ENCODE measurements at regions not wholly inside any gene's neighbourhood (a gene's known extent, or its start where the extent isn't known, plus 50 kb on each side); places are given as distances from the start of the nearest gene placed in this dataset.
"Not testable (repeated sequence)": the region's sequence is repeated elsewhere in the genome, so short reads cannot be mapped to it uniquely, and the experiment has no call there.

DNA sequence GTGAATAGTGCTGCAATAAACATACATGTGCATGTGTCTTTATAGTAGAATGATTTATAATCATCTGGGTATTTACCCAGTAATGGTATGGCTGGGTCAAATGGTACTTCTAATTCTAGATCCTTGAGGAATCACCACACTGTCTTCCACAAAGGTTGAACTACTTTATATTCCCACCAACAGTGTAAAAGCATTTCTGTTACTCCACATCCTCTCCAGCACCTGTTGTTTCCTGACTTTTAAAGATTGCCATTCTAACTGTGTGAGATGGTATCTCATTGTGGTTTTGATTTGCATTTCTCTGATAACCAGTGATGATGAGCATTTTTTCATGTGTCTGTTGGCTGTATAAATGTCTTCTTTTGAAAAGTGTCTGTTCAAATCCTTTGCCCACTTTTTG, 215.5 kb downstream of the LRIG3 start:
- not testable (repeated sequence) for TF ChIP-seq POLR2A, POLR2AphosphoS5 (IDR thresholded peaks at IDR 0.05)
- TF ChIP-seq, protein P1, sequence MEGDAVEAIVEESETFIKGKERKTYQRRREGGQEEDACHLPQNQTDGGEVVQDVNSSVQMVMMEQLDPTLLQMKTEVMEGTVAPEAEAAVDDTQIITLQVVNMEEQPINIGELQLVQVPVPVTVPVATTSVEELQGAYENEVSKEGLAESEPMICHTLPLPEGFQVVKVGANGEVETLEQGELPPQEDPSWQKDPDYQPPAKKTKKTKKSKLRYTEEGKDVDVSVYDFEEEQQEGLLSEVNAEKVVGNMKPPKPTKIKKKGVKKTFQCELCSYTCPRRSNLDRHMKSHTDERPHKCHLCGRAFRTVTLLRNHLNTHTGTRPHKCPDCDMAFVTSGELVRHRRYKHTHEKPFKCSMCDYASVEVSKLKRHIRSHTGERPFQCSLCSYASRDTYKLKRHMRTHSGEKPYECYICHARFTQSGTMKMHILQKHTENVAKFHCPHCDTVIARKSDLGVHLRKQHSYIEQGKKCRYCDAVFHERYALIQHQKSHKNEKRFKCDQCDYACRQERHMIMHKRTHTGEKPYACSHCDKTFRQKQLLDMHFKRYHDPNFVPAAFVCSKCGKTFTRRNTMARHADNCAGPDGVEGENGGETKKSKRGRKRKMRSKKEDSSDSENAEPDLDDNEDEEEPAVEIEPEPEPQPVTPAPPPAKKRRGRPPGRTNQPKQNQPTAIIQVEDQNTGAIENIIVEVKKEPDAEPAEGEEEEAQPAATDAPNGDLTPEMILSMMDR (IDR thresholded peaks at IDR 0.05 in 8 of 11, conservative IDR thresholded peaks at IDR 0.05 in 3 of 11) = not testable (repeated sequence)

All from spleen (tissue), 7 donors.